ENCODE measurements at regions not wholly inside any gene's neighbourhood (a gene's known extent, or its start where the extent isn't known, plus 50 kb on each side); places are given as distances from the start of the nearest gene placed in this dataset.

DNA sequence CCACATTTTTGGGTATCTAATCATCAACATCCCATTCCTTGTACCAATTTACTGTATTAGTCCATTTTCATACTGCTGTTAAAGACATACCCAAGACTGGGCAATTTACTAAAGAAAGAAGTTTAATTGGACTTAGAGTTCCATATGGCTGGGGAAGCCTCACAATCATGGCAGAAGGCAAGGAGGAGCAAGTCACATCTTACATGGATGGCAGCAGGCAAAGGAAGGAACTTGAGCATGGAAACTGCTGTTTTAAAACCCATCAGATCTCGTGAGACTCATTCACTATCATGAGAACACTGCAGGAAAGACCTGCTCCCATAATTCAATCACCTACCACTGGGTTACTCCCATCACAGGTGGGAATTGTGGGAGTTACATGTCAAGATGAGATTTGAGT is 95.4 kb upstream of the SLCO6A1 start:
- no peak for DNase-seq (ENCODE audit: extremely low spot score)
- POLR2A ChIA-PET, result no interaction called here
- TF ChIP-seq, protein P1, sequence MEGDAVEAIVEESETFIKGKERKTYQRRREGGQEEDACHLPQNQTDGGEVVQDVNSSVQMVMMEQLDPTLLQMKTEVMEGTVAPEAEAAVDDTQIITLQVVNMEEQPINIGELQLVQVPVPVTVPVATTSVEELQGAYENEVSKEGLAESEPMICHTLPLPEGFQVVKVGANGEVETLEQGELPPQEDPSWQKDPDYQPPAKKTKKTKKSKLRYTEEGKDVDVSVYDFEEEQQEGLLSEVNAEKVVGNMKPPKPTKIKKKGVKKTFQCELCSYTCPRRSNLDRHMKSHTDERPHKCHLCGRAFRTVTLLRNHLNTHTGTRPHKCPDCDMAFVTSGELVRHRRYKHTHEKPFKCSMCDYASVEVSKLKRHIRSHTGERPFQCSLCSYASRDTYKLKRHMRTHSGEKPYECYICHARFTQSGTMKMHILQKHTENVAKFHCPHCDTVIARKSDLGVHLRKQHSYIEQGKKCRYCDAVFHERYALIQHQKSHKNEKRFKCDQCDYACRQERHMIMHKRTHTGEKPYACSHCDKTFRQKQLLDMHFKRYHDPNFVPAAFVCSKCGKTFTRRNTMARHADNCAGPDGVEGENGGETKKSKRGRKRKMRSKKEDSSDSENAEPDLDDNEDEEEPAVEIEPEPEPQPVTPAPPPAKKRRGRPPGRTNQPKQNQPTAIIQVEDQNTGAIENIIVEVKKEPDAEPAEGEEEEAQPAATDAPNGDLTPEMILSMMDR (IDR thresholded peaks at IDR 0.05; ENCODE audit: control extremely low read depth, extremely low read depth, low read depth, missing control alignments), result no peak
- CTCF ChIA-PET, result no interaction called here

DNA sequence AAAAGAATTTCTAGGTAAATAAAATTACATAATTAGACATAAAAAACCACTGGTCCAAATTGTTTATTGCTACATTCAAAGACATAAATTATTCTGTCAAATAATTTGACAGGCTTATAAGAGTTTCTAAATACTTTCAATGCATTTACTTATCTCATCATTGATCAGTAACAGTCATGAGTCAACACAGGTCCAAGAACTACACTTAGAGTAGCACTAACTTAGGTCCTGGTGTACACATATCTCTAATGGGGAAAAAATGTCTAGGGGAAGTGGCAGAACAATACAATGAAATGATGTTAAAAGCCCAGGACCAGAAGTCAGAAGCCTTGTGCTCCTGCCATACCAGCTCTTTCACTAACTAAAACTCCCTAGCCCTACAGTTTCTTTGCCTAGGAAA is 96.5 kb upstream of the SLCO6A1 start:
- POLR2A ChIA-PET, result no interaction called here
- CTCF ChIA-PET, result interaction anchor here (0.9 to 1.2 kb wide), 2 partner anchors 10 kb away, joined by 3 read pairs; no protein-coding TSS in a partner anchor
- TF ChIP-seq, protein P1 (IDR thresholded peaks at IDR 0.05; ENCODE audit: control extremely low read depth, extremely low read depth, low read depth, missing control alignments), result no peak
- DNase-seq (ENCODE audit: extremely low spot score), result no peak

DNA sequence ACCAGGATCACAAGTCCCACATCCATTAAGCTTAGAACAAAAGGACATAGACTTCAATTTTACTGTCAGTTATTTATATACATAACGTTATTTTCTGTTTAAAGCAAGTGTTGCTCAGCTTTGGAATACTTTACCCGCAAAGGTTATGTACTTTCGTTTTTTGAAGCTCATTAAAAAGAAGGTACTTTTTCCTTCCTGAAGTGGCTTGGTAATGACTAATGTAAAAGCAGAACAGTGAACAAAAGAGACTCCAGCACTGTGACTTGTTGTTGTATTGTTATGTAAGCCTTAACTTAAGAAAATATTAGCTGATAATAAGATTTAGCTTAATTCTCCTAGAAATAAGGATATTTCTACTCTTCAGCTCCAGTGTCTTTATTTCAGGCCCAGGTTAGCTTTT is 97.3 kb upstream of the SLCO6A1 start:
- POLR2A ChIA-PET, result no interaction called here
- CTCF ChIA-PET, result interaction anchor here (0.8 to 1.2 kb wide), 4 partner anchors 10 to 628 kb away, joined by 3 to 5 read pairs (median 3); no protein-coding TSS in a partner anchor
- TF ChIP-seq, protein P1 (IDR thresholded peaks at IDR 0.05; ENCODE audit: control extremely low read depth, extremely low read depth, low read depth, missing control alignments), result no peak
- peak; percentile 7 for DNase-seq (ENCODE audit: extremely low spot score)

DNA sequence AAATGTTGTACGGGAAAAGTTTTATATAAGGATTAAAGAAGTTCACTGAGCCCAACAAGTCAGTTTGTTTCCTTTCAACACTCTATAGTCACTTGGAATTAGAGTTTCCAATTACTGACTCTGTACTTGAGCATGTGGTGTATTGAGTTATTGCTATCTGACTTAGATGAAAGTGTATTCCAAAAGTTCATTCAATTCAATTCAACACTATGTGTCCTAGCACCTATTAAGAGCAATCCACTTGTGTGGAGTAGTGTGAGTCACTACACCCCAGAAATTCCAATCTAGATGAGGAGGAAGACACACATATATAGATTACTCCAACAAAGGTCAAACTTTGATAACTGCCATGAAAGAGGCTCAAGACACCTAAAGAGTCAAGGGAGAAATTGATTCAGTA is 98.2 kb upstream of the SLCO6A1 start:
- ChIA-PET POLR2A (no interaction called here), CTCF (interaction anchor here (0.9 kb wide), 1 partner anchor 628 kb away, joined by 5 read pairs; no protein-coding TSS in a partner anchor)
- TF ChIP-seq, protein P1 (IDR thresholded peaks at IDR 0.05; ENCODE audit: control extremely low read depth, extremely low read depth, low read depth, missing control alignments), result no peak
- DNase-seq (ENCODE audit: extremely low spot score), result no peak

DNA sequence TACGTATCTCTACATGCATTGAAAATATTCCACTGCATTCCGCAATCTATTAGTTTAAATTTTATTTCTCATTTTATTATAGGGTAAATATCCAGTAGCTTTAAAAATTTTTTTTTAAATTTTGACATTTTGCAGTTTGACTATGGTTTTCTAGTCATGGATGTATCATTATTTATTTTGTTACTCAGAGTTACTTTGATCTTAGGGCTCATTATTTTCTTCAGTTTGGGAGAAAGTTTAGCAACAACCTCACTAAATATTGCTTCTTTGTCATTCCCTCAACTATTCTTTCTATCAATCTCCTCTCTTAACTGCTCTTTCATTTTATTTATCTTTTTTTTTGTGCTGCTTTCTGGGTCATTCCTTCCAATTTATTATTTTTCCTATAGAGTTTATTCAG is 100.5 kb upstream of the SLCO6A1 start:
- POLR2A ChIA-PET, result no interaction called here
- no peak for DNase-seq (ENCODE audit: extremely low spot score)
- CTCF ChIA-PET, result interaction anchor here (0.9 kb wide), 1 partner anchor 16 kb away, joined by 3 read pairs; no protein-coding TSS in a partner anchor
- TF ChIP-seq, protein P1 (IDR thresholded peaks at IDR 0.05; ENCODE audit: control extremely low read depth, extremely low read depth, low read depth, missing control alignments), result no peak

DNA sequence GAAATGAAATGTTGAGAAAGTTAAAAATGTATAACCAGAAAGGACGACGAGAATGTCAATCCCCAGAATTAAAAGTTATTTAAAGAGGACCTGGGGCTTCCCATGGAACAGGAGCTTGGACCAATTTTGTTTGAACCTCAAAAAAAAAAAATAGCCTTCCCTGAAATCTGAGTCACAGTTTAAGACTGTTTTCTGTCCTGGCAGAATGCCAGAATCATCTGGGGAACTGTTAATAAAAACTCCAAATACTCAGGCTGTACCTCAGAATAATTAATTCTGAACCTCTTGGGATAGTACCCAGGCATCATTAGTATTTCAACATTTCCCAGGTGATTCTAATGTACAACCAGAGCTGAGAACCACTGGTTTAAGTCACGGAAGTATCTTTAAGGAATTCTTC is 102.2 kb upstream of the SLCO6A1 start:
- DNase-seq (ENCODE audit: extremely low spot score), result no peak
- ChIA-PET POLR2A (no interaction called here), CTCF (no interaction called here)
- TF ChIP-seq, protein P1 (IDR thresholded peaks at IDR 0.05; ENCODE audit: control extremely low read depth, extremely low read depth, low read depth, missing control alignments), result no peak

DNA sequence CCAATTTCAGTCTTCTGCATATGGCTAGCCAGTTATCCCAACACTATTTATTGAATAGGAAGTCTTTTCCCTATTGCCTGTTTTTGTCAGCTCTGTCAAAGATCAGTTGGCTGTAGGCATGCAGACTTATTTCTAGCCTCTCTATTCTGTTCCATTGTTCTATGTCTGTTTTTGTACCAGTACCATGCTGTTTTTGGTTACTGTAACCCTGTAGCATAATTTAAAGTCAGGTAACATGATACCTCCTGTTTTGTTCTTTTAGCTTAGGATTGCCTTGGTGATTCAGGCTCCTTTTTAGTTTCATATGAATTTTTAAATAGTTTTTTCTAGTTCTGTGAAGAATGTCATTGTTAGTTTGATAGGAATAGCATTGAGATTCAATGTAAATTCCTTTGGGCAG is 104.9 kb upstream of the SLCO6A1 start:
- ChIA-PET CTCF (interaction anchor here (0.9 to 1.4 kb wide), 2 partner anchors 379 to 465 kb away, joined by 3 read pairs; no protein-coding TSS in a partner anchor), POLR2A (no interaction called here)

More for the DNA sequence above, 104.9 kb upstream of the SLCO6A1 start:
- TF ChIP-seq, protein P1 (IDR thresholded peaks at IDR 0.05; ENCODE audit: control extremely low read depth, extremely low read depth, low read depth, missing control alignments), result no peak
- DNase-seq (ENCODE audit: extremely low spot score), result no peak
